ENCODE measurements at regions not wholly inside any gene's neighbourhood (a gene's known extent, or its start where the extent isn't known, plus 50 kb on each side); places are given as distances from the start of the nearest gene placed in this dataset.
A peak's percentile ranks its signal among the peaks of the same experiment; 100 is the strongest.
"Not testable (repeated sequence)": the region's sequence is repeated elsewhere in the genome, so short reads cannot be mapped to it uniquely, and the experiment has no call there.

DNA sequence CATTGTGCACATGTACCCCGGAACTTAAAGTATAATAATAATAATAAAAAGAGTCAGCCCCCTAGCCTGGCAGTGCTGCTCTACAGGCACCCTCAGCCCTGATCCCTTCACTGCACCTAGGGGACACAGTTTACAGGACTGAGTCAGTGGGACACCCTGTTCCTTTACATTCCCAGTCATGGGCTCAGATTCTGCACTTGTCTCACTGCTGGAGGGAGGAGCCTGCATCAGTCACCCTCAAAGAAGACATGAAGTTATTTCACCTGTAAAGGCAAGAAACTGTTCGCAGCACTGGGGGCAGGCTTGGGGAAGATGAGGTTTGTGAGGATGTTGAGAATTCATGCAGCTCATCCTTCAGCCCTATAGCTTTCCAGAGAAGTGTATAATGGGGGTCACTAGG is 50.7 kb upstream of the VPREB1 start:
- ATAC-seq (ENCODE audit: low read depth in 2 of 2) (no peak), DNase-seq (no peak)
- peaks cover 0 to 4% of the 10 kb centered on the region in 2 donors for H3K36me3 Mint-ChIP-seq
- H3K4me1 Mint-ChIP-seq, result peaks cover 40 to 55% (median 43%) of the 10 kb centered on the region in 3 donors
- peak overlapping the region in 3 of 6 donors; percentile 18 to 77 (median 56) for H3K27ac Mint-ChIP-seq
- no peak overlapping the region for H3K4me3 Mint-ChIP-seq
- peaks cover 0 to 6% (median 0%) of the 10 kb centered on the region in 7 donors for H3K9me3 Mint-ChIP-seq
- H3K27me3 Mint-ChIP-seq, result no peaks in the 10 kb centered on the region

DNA sequence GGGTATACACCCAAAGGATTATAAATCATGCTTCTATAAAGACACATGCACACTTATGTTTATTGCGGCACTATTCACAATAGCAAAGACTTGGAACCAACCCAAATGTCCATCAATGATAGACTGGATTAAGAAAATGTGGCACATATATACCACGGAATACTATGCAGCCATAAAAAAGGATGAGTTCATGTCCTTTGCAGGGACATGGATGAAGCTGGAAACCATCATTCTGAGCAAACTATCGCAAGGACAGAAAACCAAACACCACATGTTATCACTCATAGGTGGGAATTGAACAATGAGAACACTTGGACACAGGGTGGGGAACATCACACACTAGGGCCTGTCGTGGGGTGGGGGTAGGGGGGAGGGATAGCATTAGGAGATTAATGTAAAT is 51.1 kb upstream of the VPREB1 start:
- Mint-ChIP-seq H3K4me1 (peaks cover 36 to 52% (median 40%) of the 10 kb centered on the region in 3 donors), H3K27ac (peak overlapping the region in 1 of 6 donors; percentile 26)
- DNase-seq; H3K4me3 Mint-ChIP-seq; H3K9me3 Mint-ChIP-seq; ATAC-seq (ENCODE audit: low read depth in 2 of 2); H3K36me3 Mint-ChIP-seq; H3K27me3 Mint-ChIP-seq: not testable (repeated sequence)

DNA sequence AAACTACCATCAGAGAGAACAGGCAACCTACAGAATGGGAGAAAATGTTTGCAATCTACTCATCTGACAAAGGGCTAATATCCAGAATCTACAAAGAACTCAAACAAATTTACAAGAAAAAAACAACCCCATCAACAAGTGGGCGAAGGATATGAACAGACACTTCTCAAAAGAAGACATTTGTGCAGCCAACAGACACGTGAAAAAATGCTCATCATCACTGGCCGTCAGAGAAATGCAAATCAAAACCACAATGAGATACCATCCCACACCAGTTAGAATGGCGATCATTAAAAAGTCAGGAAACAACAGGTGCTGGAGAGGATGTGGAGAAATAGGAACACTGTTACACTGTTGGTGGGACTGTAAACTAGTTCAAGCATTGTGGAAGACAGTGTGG is 51.6 kb upstream of the VPREB1 start:
- not testable (repeated sequence) for H3K9me3 Mint-ChIP-seq; DNase-seq; H3K27me3 Mint-ChIP-seq; ATAC-seq (ENCODE audit: low read depth in 2 of 2); H3K4me3 Mint-ChIP-seq; H3K36me3 Mint-ChIP-seq; H3K27ac Mint-ChIP-seq
- peaks cover 31 to 50% (median 35%) of the 10 kb centered on the region in 3 donors for H3K4me1 Mint-ChIP-seq

DNA sequence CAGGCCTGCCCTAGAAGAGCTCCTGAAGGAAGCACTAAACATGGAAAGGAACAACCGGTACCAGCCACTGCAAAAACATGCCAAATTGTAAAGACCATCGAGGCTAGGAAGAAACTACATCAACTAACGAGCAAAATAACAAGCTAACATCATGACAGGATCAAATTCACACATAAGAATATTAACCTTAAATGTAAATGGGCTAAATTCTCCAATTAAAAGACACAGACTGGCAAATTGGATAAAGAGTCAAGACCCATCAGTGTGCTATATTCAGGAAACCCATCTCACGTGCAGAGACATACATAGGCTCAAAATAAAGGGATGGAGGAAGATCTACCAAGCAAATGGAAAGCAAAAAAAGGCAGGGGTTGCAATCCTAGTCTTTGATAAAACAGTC is 54.8 kb upstream of the VPREB1 start:
- ATAC-seq (ENCODE audit: low read depth in 2 of 2); H3K27ac Mint-ChIP-seq; H3K27me3 Mint-ChIP-seq; DNase-seq; H3K9me3 Mint-ChIP-seq; H3K36me3 Mint-ChIP-seq; H3K4me3 Mint-ChIP-seq: not testable (repeated sequence)
- H3K4me1 Mint-ChIP-seq, result peaks cover under 1 to 18% (median 13%) of the 10 kb centered on the region in 3 donors

DNA sequence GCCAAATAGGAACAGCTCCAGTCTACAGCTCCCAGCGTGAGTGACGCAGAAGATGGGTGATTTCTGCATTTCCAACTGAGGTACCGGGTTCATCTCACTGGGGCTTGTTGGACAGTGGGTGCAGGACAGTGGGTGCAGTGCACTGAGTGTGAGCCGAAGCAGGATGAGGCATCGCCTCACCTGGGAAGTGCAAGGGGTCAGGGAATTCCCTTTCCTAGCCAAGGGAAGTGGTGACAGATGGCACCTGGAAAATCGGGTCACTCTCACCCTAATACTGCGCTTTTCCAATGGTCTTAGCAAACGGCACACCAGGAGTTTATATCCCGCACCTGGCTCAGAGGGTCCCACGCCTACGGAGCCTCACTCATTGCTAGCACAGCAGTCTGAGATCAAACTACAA is 56.7 kb upstream of the VPREB1 start:
- Mint-ChIP-seq H3K27ac (peak overlapping the region in 1 of 6 donors; percentile 78), H3K4me1 (peaks cover 2 to 16% (median 14%) of the 10 kb centered on the region in 3 donors)
- H3K27me3 Mint-ChIP-seq; H3K36me3 Mint-ChIP-seq; DNase-seq; H3K9me3 Mint-ChIP-seq; H3K4me3 Mint-ChIP-seq; ATAC-seq (ENCODE audit: low read depth in 2 of 2): not testable (repeated sequence)

DNA sequence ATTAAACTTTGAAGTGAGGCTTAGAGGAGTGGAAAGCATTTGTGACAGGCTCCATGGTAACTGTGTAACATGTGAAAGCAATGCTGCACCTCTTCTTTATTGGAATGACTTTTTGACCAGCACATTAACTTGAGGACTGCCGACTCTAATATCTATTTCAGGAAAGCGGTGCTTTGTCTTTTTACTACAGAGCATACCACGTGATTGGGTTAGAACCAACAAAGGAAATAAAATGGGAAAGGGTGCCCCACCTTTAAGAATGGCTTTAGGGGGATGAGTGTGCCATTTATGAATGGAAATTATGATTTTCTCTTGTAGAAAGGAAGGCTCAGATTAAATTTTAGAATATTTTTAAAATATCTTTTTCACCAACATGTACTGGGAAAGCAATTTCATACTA is 57.3 kb upstream of the VPREB1 start:
- DNase-seq (no peak), ATAC-seq (ENCODE audit: low read depth in 2 of 2) (no peak)
- H3K9me3 Mint-ChIP-seq, result peaks cover 0 to 7% (median under 1%) of the 10 kb centered on the region in 7 donors
- peak overlapping the region in 2 of 6 donors; percentile 33 to 87 for H3K27ac Mint-ChIP-seq
- H3K4me1 Mint-ChIP-seq, result peaks cover 8 to 22% (median 19%) of the 10 kb centered on the region in 3 donors
- peaks cover 0 to 7% of the 10 kb centered on the region in 2 donors for H3K36me3 Mint-ChIP-seq
- no peak overlapping the region for H3K4me3 Mint-ChIP-seq
- no peaks in the 10 kb centered on the region for H3K27me3 Mint-ChIP-seq

DNA sequence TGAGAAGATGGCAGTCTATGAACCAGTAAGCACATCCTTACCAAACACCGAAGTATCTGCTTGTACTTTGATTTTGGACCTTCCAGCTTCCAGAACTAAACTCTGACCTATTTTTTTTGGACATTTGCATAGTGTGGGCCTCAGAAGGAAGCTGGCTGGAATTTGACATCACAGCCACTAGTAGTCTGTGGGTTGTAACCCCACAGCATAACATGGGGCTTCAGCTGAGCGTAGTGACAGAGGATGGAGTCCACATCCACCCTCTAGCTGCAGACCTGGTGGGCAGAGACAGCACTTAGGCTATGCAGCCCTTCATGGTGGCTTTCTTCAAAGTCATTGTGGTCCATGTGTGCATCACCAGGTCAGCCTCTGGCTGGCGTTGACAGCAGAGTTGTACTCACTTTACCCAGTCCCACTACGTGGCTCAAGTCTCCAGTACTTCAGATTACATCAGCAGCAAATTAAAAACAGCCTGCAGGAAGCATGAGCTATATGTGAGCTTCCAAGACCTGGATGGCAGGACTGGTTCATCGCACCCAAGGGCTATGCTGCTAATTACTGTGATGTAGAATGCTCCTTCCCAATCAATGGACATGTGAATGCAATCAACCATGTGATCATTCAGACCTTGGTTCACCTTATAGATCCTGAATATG is 58.6 kb upstream of the VPREB1 start:
- Mint-ChIP-seq H3K27ac (no peak overlapping the region), H3K9me3 (peaks cover 0 to 7% (median 0%) of the 10 kb centered on the region in 7 donors), H3K27me3 (no peaks in the 10 kb centered on the region), H3K4me3 (no peak overlapping the region), H3K4me1 (peaks cover 19 to 27% (median 24%) of the 10 kb centered on the region in 3 donors), H3K36me3 (peaks cover 0 to 7% of the 10 kb centered on the region in 2 donors)
- no peak for DNase-seq
- no peak for ATAC-seq (ENCODE audit: low read depth in 2 of 2)

DNA sequence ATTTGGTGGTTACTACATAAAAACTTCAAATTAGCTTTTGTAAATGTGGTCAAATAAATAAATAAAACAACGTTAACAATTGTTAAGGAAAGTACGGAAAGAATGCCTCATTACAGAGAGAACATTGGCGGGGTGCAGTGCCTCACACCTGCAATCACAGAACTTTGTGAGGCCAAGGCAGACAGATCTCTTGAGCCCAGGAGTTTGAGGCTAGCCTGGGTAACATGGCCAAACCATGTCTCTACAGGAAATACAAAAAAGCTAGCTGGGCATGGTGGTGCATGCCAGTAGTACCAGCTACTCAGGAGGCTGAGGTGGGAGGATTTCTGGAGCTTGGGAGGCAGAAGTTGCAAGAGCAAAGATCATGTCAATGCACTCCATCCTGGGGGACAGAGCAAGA is 59.4 kb upstream of the VPREB1 start:
- H3K27me3 Mint-ChIP-seq, result no peaks in the 10 kb centered on the region
- ATAC-seq (ENCODE audit: low read depth in 2 of 2), result no peak
- H3K9me3 Mint-ChIP-seq, result peaks cover 0 to 6% (median 0%) of the 10 kb centered on the region in 7 donors
- H3K27ac Mint-ChIP-seq, result no peak overlapping the region
- DNase-seq, result no peak
- peaks cover 20 to 27% (median 27%) of the 10 kb centered on the region in 3 donors for H3K4me1 Mint-ChIP-seq
- H3K36me3 Mint-ChIP-seq, result peaks cover 0 to 7% of the 10 kb centered on the region in 2 donors
- no peak overlapping the region for H3K4me3 Mint-ChIP-seq

DNA sequence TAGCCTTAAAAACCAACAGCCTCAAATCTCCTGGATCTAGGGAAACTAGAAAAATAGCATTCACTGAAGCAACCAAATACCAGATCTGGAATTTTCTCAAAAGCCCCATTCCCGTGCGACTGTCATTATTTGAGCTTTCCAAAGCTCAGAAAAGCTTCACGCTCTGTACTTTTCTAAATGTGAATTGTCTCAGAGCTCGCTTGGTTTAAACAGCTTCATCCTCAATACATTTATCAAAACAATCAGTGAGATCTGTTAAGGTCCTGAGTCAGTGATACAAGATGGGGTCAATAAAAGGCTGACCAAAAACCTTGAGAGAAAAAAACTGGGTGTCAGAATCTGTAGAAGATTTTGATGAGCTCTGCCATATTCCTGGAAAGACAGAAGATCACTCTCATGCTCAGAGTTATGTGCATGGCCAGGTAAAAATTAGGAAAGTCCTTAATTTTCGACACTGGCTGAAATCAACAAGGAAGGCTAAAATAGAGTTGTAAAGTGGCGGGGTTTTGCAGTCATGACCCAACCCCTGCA is 60.2 kb upstream of the VPREB1 start:
- no peak for DNase-seq
- H3K4me3 Mint-ChIP-seq, result no peak overlapping the region
- ATAC-seq (ENCODE audit: low read depth in 2 of 2), result no peak
- H3K36me3 Mint-ChIP-seq, result peaks cover 0 to 7% of the 10 kb centered on the region in 2 donors
- H3K27ac Mint-ChIP-seq, result no peak overlapping the region
- H3K4me1 Mint-ChIP-seq, result peaks cover 22 to 30% (median 27%) of the 10 kb centered on the region in 3 donors
- H3K27me3 Mint-ChIP-seq, result no peaks in the 10 kb centered on the region
- peaks cover 0 to 5% (median 0%) of the 10 kb centered on the region in 7 donors for H3K9me3 Mint-ChIP-seq

DNA sequence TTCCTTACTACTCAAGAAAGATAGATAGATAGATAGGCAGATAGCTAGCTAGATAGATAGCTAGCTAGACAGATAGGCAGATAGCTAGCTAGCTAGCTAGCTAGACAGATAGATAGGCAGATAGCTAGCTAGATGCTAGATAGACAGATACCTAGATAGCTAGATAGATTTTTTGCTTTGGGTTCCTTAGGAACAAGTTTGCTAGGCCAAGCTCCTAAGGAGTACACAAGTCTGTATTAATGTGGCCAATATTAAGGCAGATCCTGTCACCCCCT is 61.7 kb upstream of the VPREB1 start:
- H3K36me3 Mint-ChIP-seq, result no peaks in the 10 kb centered on the region
- peaks cover 0 to 3% (median 0%) of the 10 kb centered on the region in 7 donors for H3K9me3 Mint-ChIP-seq
- DNase-seq (no peak), ATAC-seq (ENCODE audit: low read depth in 2 of 2) (no peak)
- peaks cover 32 to 44% (median 41%) of the 10 kb centered on the region in 3 donors for H3K4me1 Mint-ChIP-seq
- H3K4me3 Mint-ChIP-seq, result no peak overlapping the region
- no peaks in the 10 kb centered on the region for H3K27me3 Mint-ChIP-seq
- H3K27ac Mint-ChIP-seq, result peak overlapping the region in 4 of 6 donors; percentile 46 to 82 (median 70)

DNA sequence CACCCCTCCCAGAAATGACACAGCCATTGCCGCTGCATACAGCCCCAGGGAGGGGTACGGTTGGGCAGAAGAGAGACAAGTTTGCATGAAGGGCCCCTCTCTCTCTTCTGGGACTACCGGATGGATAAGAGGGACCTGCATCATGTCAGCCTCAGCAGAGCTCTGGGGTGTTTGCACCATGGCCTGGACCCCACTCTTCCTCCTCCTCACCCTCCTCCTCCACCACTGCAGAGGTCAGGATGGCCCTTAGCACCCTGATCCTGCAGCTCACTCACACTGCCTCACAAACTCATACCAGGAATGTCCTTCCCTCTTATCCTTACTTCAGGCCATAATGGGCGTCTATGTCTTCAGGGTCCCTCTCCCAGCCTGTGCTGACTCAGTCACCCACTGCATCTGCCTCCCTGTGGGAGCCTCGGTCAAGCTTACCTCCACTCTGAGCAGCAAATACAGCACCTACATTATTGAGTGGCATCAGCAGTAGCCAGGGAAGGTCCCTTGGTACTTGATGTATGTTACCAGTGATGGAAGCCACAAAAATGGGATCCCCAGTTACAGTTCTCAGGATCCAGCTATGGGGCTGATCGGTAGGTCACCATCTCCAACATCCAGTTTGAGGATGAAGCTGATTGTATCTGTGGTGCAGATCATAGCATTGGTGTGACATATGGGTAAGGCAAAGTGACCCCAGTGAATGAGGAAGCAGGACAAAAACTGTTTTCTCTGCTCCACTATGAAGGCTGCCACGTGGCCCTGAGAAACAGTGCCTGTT is 62.2 kb upstream of the VPREB1 start:
- Mint-ChIP-seq H3K9me3 (peaks cover 0 to 3% (median 0%) of the 10 kb centered on the region in 7 donors), H3K4me3 (no peak overlapping the region), H3K36me3 (no peaks in the 10 kb centered on the region), H3K27me3 (no peaks in the 10 kb centered on the region), H3K27ac (peak overlapping the region in 4 of 6 donors; percentile 46 to 82 (median 70)), H3K4me1 (peaks cover 36 to 45% (median 40%) of the 10 kb centered on the region in 3 donors)
- peak in 1 of 2 donors; percentile 72 for ATAC-seq (ENCODE audit: low read depth in 2 of 2)
- no peak for DNase-seq

DNA sequence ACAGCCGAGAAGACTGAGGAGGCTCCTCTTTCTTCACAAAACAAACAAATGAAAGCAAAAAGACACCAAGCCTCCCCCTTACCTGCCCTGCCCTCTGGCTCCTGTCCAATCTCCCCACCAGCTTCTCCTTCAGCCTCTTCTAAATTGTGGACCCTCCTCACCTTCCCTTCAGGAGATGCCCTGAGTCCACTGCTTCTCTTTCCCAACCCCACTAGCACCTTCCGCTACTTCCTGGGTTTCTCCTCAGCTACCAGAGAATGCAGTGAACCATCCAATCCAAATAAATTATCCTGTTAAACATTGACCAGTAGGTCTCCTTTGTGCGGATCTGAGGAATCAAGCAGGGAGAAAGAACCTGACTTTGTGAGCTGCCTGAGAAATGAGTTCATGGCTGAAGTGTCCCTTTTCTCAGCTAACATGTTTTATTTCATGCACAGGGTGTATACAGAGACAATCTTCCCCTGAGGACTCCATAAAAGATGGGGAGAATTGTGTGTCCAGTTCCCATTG is 63.2 kb upstream of the VPREB1 start:
- no peak overlapping the region for H3K27ac Mint-ChIP-seq
- no peak for ATAC-seq (ENCODE audit: low read depth in 2 of 2)
- H3K36me3 Mint-ChIP-seq, result no peaks in the 10 kb centered on the region
- peaks cover 44 to 53% (median 44%) of the 10 kb centered on the region in 3 donors for H3K4me1 Mint-ChIP-seq
- DNase-seq, result no peak
- no peaks in the 10 kb centered on the region for H3K9me3 Mint-ChIP-seq
- H3K4me3 Mint-ChIP-seq, result no peak overlapping the region
- H3K27me3 Mint-ChIP-seq, result no peaks in the 10 kb centered on the region

DNA sequence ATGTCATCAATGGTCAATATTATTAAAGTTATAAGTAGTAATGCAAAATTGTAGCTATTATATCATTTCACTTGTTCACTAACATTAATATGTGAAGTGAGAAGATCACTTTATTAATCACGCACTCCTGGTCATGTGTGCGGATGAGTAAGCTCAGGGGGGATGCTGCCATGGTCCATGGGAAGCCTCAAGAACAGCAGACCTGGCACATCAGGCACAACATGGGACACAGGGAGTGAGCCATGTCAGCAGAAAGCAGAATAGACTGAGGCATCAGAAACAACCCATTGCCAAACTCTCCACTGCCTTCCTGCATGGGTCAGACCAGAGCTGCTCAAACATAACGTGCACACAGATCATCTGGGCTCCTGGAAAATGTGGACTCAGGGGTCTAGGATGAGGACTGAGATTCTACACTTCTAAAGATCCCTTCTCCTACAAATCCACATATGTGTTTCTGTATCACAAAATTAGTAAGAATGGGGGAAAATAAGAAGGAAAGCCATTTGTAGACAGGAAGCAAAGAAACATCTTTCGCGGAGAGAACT is 63.8 kb upstream of the VPREB1 start:
- Mint-ChIP-seq H3K27ac (no peak overlapping the region), H3K4me3 (no peak overlapping the region), H3K4me1 (peaks cover 44 to 53% (median 44%) of the 10 kb centered on the region in 3 donors), H3K27me3 (no peaks in the 10 kb centered on the region), H3K9me3 (no peaks in the 10 kb centered on the region), H3K36me3 (no peaks in the 10 kb centered on the region)
- ATAC-seq (ENCODE audit: low read depth in 2 of 2), result no peak
- no peak for DNase-seq
